Stimulated activated naive CD4-positive, alpha-beta T cell (primary cell): ENCODE measurements at regions not wholly inside any gene's neighbourhood (a gene's known extent, or its start where the extent isn't known, plus 50 kb on each side); places are given as distances from the start of the nearest gene placed in this dataset.
"Not testable (repeated sequence)": the region's sequence is repeated elsewhere in the genome, so short reads cannot be mapped to it uniquely, and the experiment has no call there.

Source experiments
- DNase-seq, 6 experiments: peaks; one replicate each; lab custom pipeline; 2025; lab: John Stamatoyannopoulos, UW

GRCh38 chr7:89618274-89618673, 536.0 kb upstream of the STEAP1 start:
- DNase-seq = no peak

DNA sequence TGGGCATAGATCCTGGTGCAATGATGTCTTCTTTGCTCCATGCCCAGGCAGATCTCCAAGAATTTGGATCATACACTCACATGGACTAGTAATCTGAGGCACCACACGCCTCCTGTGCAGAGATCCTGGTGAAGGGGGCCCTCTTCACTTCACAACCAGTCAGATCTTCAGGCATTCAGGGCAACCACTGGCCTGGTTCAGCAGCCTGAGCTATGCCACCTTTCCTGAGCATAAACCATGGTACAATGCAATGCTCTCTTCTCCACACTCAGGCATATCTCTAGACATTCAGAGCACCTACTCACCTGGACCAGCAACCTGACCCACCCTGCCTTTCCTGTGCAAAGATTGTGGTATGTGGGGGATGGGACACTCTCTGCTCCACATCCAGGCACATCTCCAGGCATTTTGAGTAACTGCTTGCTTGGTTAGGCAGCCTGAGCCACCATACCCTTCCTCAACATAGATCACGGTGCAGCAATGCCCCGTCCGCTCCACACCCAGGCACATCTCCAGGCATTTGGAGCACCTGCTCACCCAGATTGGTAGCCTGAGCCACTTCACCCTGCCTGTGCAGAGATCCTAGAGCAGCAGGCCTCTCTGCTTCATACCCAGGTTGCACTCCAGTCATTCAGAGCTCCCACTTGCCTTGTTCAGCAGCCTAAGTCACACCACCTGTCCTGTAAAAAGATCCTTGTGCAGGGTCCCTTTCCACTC, 532.2 kb upstream of the STEAP1 start:
- peak in 1 of 6 experiments; percentile 37 for DNase-seq

DNA sequence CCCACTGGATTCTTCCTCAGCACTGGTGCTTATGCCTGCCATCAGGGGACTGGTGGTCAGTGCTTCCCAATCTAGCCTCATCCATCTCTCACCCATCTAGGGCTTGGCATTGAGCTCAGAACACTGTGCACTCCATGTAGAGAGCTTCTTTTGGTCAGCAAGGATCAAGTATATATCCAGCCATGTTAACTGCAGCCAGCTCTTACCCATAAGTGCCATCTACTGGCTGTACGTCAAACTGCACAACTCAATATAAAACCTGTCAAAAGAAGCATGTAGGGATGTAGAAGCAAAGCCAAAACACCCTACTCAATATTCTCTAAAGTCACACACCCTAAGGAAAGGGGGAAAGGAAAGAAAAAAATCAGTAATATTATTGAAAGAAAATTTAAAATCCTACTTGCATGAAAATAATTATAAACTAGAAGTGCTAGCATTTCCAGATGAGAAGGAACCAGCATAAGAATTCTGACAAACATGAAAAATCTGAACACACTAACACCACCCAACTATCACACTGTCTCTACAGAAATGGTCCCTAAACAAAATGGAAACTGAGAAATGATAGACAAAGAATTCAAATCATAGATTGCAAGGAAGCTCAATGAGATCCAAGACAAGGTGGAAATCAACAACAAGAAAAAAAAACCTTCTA, 531.1 kb upstream of the STEAP1 start:
- DNase-seq = peak in 3 of 6 experiments; percentile 23 to 68 (median 55)

- DNase-seq = not testable (repeated sequence)
These were observed 530.1 kb upstream of the STEAP1 start for GRCh38 chr7:89624155-89624554.

- no peak for DNase-seq
These were observed 505.8 kb upstream of the STEAP1 start for GRCh38 chr7:89648509-89648908.

DNA sequence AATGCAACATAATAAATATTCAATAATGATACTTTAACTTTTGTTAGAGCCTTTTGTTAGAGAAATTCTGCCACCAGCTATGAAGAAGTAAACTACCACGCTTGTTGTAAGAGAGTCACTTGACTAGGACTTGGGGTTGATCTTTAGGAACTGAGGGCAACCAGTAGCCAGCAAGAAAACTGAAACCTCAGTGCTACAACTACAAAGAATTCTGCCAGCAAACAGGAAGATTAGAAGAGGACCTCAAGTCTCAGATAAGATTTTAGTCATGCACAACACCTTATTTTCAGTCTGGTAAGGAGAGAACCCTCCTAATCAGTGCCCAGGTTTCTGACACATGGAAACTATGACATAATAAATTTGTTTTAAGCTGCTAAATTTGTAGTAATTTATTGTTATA, 498.3 kb upstream of the STEAP1 start:
- DNase-seq = no peak

DNA sequence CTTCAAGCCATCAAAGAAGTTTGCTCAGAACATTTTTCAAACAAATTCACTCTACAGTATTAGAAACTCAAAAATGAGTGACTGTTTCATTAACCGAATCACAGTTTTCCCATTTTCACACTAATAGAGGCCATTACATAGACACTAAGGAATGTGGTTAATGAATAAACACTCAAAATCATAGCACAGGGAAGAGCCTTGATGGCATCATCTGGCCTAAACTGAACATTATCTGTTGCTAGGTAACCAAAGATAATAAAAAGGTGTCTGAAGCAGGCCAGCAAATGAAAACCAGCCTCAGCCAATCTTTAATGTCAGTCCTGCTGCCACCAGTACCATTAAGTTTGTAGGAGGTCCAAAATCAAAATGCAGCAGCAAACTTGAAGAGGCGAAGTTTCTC, 492.4 kb upstream of the STEAP1 start:
- no peak for DNase-seq

DNA sequence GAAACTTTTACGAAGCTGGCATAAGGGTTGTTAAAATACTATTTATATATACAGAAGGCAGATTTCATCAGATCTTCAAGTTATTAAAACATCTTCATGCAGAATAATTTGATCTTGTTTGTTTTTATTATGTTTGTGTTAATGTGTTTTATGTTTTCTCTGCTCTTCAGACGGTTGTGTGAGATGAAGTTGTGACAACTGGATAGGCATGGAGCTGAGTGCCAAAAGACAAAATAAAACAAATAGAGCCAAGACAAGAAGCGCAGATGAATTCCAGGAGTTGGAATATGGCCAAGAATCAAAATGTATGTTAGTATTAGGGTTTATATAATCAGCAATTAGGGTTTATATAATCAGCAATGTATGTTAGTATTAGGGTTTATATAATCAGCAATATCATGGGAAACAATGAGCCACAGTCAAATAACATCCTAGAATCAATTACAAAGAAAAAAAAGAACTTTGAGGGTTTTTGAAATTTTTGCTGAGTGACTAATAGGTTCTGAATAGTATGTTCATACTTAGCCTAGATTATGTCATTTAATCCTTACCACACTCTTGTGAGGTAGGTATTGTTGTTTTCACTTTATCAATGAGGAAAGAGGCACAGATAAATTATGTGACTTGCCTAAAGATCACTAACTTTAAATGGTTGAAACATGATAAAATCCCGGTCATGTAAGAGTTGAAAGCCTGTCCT, 488.0 kb upstream of the STEAP1 start:
- DNase-seq = no peak

DNA sequence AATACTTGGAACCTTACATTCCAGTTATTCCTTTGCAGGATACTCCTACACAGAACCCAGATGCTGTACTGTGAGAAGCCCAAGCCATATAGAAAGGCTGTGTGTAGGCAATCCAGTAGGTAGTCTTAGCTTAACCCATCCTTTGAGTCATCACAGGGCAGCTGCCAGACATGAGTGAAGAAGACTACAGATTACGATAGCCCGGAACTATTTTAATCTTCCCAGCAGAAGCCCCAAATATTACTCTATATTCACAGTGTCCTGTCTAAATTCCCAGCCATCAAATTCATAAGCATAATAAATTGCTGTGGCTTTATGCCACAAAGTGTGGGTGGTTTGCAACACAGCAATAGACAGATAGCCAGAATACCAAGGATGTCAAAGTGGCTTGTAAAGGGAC, 474.1 kb upstream of the STEAP1 start:
- DNase-seq = no peak

GRCh38 chr7:89681448-89681847, 472.8 kb upstream of the STEAP1 start:
- no peak for DNase-seq

DNA sequence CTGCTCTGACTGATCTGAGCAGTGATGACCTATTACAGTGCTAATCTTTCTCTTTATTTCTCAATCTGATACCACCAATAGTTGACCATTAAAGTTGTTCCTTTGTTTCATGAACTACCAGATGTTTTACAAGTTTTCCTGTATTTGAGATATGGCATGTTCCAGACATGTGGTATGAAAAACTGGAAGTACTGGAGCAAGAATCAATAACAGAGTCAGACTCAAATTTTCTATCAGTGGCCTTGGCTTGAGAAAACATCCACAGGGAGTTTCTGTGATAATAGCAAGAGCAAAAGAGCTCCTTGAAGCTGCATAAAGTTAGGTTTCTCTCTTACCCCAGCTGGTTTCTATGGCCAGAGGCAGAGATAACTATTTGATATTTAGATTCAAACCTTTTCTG, 469.0 kb upstream of the STEAP1 start:
- DNase-seq = no peak

DNA sequence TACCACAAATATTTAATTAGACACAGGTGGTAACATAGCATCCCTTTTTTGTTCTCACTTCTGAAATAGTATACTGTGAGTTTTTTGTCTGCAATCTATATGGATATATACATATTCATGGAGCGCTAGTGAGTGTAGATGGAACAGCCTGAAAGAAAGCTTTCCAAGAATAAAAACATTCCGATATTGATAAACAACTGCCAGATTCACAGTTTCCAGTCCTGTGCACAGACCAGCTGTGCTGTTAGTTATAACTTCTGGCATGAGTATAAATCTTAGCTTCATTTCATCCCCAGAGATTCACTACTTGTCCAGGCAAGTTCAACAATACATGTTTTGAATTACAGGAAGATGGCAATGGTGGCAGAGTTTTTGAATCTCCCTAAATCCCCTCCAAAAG, 467.1 kb upstream of the STEAP1 start:
- DNase-seq = no peak

DNA sequence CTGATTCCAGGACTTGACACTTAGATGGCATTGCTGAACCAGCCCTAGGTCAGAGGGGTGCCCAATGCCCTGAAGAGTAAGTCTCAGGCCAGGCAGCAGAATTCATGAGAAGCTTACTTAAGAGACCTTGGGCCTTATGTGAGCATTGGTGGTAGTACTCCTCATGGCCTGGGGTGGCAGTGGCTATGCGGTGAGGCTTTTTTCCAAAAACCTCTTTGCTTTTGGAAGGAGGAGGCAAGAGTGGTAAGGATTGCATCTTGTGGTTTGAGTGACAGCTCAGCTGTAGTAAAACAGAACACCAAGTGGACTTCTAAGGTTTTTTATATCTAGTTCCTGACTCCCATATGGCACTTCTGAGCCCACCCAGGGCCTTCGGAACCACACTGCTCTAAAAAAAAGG, 459.0 kb upstream of the STEAP1 start:
- DNase-seq = no peak

DNA sequence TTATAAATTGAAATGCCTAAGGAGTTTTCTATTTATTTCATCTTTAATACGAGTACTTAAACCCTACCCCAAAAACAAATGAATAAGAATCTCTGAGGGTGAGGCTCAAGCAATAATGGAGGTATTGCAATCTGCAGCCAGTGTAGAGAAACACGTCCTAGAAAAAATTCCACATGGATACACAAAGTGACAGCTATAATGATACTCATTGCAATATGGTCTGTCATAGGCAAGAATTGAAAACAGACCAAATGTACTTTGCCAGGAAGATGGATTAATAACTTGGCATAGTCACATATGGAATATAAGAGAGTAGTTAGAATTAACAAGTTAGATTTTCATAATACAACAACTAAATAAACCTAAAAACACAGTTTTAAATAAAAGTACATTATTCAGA, 440.1 kb upstream of the STEAP1 start:
- no peak for DNase-seq

GRCh38 chr7:89718941-89719340, 435.3 kb upstream of the STEAP1 start:
- DNase-seq = not testable (repeated sequence)

DNA sequence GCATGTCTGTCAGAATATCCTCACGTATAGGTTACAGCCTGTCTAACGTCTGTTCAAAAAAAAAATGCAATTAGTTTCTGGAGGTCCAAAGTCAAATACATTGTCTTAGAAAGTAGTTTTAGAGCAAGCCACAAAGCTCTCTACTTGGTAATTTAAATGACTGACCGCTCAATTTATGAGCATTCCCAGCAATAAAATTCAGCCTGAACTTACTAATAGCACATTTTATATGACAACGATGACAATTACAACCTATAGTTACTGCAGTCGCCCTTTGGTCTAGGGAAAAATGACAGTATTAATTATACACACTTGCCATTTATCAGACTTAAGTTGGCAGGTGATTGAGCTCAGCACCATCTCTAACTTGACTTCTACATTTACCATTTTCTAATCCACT, 425.8 kb upstream of the STEAP1 start:
- no peak for DNase-seq

- DNase-seq = no peak
These were observed 422.4 kb upstream of the STEAP1 start for GRCh38 chr7:89731751-89732445.

- DNase-seq = no peak
These were observed 415.7 kb upstream of the STEAP1 start for GRCh38 chr7:89738549-89738948.

DNA sequence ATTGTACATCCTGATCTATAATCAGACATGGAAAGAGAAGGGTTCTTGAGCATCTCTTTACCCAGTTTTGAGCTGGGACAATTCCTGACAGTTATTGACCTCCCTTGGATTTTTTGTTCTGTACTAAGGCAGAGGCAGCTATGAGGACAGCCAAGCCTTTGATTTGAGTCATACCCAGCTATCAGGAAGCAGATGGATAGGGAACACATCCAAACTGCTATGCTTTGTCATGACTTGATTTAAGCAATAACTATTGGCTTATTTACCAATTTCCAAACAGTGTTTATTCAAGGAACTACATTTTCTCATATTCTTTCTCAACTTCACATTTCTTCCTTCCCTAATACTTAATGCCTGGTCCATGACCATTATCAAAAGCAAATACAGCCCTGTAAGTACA, 396.4 kb upstream of the STEAP1 start:
- no peak for DNase-seq

DNA sequence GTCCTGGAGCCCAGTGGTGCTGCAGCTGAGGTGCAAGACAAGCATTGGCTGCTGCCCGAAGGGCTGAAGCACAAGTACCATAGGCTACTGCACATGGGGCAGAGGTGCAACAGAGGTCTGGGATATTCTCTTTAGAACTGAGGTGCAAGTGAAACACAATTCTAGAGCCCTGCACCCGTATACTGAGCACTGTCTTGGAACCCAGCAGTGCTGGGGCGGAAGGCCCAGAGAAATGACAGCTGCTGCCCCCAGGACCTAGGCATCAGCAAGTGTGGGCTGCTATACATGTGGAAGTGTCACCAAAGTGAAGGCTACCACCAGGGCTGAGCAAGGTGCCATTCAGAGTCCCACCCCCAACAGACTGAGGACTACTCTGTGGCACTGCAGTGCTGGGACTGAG, 393.6 kb upstream of the STEAP1 start:
- no peak for DNase-seq

GRCh38 chr7:89761173-89761572, 393.1 kb upstream of the STEAP1 start:
- DNase-seq = no peak

GRCh38 chr7:89770161-89770560, 384.1 kb upstream of the STEAP1 start:
- no peak for DNase-seq
